ENCODE measurements at regions not wholly inside any gene's neighbourhood (a gene's known extent, or its start where the extent isn't known, plus 50 kb on each side); places are given as distances from the start of the nearest gene placed in this dataset.

- TF ChIP-seq RXRA (IDR thresholded peaks at IDR 0.05) = no peak
- TF ChIP-seq CTCF (IDR thresholded peaks at IDR 0.05; ENCODE audit: low read depth, low read length, missing input control) = no peak
- TF ChIP-seq, protein P1, sequence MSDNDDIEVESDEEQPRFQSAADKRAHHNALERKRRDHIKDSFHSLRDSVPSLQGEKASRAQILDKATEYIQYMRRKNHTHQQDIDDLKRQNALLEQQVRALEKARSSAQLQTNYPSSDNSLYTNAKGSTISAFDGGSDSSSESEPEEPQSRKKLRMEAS (IDR thresholded peaks at IDR 0.05) = no peak
- TF ChIP-seq, protein P2, sequence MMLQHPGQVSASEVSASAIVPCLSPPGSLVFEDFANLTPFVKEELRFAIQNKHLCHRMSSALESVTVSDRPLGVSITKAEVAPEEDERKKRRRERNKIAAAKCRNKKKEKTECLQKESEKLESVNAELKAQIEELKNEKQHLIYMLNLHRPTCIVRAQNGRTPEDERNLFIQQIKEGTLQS (IDR thresholded peaks at IDR 0.05) = no peak
- no peak for TF ChIP-seq SP1 (IDR thresholded peaks at IDR 0.05)
- TF ChIP-seq RAD21 (IDR thresholded peaks at IDR 0.05) = no peak
Measured at GRCh38 chr2:181393472-181393871, 63.7 kb upstream of the ITGA4 start.
